ENCODE measurements at regions not wholly inside any gene's neighbourhood (a gene's known extent, or its start where the extent isn't known, plus 50 kb on each side); places are given as distances from the start of the nearest gene placed in this dataset.

DNA sequence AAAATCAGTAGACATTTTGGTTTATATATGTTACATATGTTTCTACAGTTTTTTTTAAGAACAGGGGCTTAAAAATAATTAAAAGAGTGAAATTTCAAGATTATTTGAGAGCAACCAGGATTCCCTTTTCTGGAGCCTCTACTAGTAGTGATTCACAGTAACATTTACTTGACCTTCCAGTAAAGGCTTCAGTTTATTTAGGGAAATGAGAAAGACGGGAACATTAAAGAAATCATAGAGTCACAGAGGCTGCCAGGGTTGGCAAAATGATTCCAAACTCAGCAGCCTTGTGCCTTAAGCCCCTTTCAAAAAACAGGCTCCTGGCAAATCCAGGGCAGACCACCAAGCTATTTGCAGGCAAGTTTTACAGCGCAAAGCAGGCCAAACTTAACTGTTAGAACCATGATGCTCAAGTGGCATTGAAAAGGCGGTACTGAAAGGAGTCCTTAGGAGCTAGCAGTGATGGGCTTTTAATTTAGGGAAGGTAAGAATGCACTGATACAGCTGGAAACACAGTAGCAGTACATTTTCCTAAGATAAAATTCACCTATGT is 201.1 kb upstream of the ADAMTS9 start:
- DNase-seq (no peak), ATAC-seq (ENCODE audit: low FRiP score) (no peak)
- Histone ChIP-seq H3K27ac (ENCODE audit: low read depth in 1 of 2, low read length in 2 of 2) (no peak overlapping the region), H3K9me3 (ENCODE audit: control insufficient read depth, low read length) (peaks cover 2% of the 10 kb centered on the region), H3K36me3 (ENCODE audit: control insufficient read depth in 1 of 2, insufficient read depth in 2 of 2, low read length in 1 of 2) (no peaks in the 10 kb centered on the region), H3K4me1 (ENCODE audit: control insufficient read depth in 1 of 2, insufficient read depth in 2 of 2, low read length in 2 of 2) (peaks cover 0 to 5% of the 10 kb centered on the region in 2 donors), H3K27me3 (ENCODE audit: control insufficient read depth in 1 of 2, insufficient read depth in 2 of 2, low read length in 1 of 2) (no peaks in the 10 kb centered on the region), H3K4me3 (ENCODE audit: low read length in 2 of 2) (no peak overlapping the region)
- WGBS, 2 donors: 67 to 68% methylated on average over 3 of the region's 3 CpGs
- intact Hi-C loops (cut with DNase I): no loop called here

DNA sequence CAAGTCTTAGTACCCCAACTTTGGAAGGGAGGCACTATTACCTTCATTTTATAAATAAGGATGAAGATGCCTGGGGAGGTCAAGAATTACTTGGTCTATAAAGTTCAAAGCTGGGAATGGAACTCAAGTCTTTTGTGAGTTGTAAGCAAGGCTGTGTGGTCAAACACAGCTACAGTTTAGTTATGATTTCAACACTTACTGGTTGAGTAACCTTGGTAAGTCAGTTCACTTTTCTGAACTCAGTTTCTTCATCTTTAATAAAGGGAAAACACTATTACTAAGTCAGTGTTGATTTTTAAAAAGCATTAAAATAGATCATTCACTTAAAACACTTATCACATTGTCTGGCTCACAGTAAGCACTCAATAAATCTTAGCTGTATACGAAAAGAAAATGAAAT is 200.4 kb upstream of the ADAMTS9 start:
- WGBS, 2 donors: 74% methylated on average over 1 of the region's 1 CpG
- H3K4me1 ChIP-seq (ENCODE audit: control insufficient read depth in 1 of 2, insufficient read depth in 2 of 2, low read length in 2 of 2): peaks cover 0 to 5% of the 10 kb centered on the region in 2 donors
- H3K4me3 ChIP-seq (ENCODE audit: low read length in 2 of 2): no peak overlapping the region
- H3K9me3 ChIP-seq (ENCODE audit: control insufficient read depth, low read length): peaks cover 2% of the 10 kb centered on the region
- H3K27ac ChIP-seq (ENCODE audit: low read depth in 1 of 2, low read length in 2 of 2): no peak overlapping the region
- intact Hi-C loops (cut with DNase I): no loop called here
- DNase-seq: no peak
- no peaks in the 10 kb centered on the region for H3K27me3 ChIP-seq (ENCODE audit: control insufficient read depth in 1 of 2, insufficient read depth in 2 of 2, low read length in 1 of 2)
- H3K36me3 ChIP-seq (ENCODE audit: control insufficient read depth in 1 of 2, insufficient read depth in 2 of 2, low read length in 1 of 2): no peaks in the 10 kb centered on the region
- no peak for ATAC-seq (ENCODE audit: low FRiP score)

DNA sequence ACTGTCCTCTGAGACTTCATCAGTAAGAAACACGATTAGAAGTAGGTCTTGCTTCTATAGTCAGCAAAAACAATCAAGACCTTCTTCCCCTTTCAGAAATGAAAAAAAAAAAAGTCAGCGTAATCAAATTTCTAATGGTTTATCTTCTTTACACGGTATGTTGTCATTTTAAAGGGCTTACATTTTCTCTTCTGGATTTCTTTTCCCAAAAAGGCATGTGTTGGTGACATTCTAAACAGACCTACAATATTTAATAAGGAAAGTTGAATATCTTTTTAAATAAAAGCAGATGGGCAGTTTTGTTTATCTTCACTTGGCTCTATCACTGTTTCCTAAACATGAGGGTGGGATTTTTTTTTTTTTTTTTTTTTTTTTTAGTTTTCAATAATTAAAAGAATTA is 197.3 kb upstream of the ADAMTS9 start:
- Histone ChIP-seq H3K27ac (ENCODE audit: low read depth in 1 of 2, low read length in 2 of 2) (no peak overlapping the region), H3K9me3 (ENCODE audit: control insufficient read depth, low read length) (no peaks in the 10 kb centered on the region), H3K36me3 (ENCODE audit: control insufficient read depth in 1 of 2, insufficient read depth in 2 of 2, low read length in 1 of 2) (no peaks in the 10 kb centered on the region), H3K4me3 (ENCODE audit: low read length in 2 of 2) (no peak overlapping the region), H3K27me3 (ENCODE audit: control insufficient read depth in 1 of 2, insufficient read depth in 2 of 2, low read length in 1 of 2) (no peaks in the 10 kb centered on the region), H3K4me1 (ENCODE audit: control insufficient read depth in 1 of 2, insufficient read depth in 2 of 2, low read length in 2 of 2) (peaks cover 0 to 5% of the 10 kb centered on the region in 2 donors)
- 94 to 95% methylated on average over 3 of the region's 3 CpGs for WGBS, 2 donors
- DNase-seq (no peak), ATAC-seq (ENCODE audit: low FRiP score) (no peak)
- intact Hi-C loops (cut with DNase I): no loop called here

DNA sequence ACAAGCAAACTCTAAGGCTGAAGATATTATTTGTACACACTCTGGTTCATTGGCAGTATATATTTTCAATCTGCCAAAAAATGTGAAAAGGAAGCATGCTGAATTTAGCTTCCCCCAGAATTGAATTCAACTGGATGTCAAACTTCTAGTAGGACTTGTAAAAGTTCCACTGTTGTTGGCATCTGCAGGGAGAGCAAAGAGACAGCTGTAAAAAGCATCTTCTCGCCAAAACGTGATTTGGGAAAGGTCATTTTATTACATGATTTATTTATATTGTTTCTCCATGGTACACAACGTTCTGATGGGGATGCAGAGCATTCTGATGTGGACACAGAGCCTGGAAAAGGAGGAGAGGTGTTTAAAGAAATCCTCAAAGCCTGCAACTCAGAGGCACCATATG is 196.7 kb upstream of the ADAMTS9 start:
- DNase-seq: no peak
- Histone ChIP-seq H3K27ac (ENCODE audit: low read depth in 1 of 2, low read length in 2 of 2) (no peak overlapping the region), H3K36me3 (ENCODE audit: control insufficient read depth in 1 of 2, insufficient read depth in 2 of 2, low read length in 1 of 2) (no peaks in the 10 kb centered on the region), H3K9me3 (ENCODE audit: control insufficient read depth, low read length) (no peaks in the 10 kb centered on the region), H3K4me3 (ENCODE audit: low read length in 2 of 2) (no peak overlapping the region), H3K4me1 (ENCODE audit: control insufficient read depth in 1 of 2, insufficient read depth in 2 of 2, low read length in 2 of 2) (peaks cover 0 to 5% of the 10 kb centered on the region in 2 donors), H3K27me3 (ENCODE audit: control insufficient read depth in 1 of 2, insufficient read depth in 2 of 2, low read length in 1 of 2) (no peaks in the 10 kb centered on the region)
- WGBS, 2 donors: 30 to 33% methylated on average over 3 of the region's 3 CpGs
- ATAC-seq (ENCODE audit: low FRiP score): no peak
- intact Hi-C loops (cut with DNase I): no loop called here

DNA sequence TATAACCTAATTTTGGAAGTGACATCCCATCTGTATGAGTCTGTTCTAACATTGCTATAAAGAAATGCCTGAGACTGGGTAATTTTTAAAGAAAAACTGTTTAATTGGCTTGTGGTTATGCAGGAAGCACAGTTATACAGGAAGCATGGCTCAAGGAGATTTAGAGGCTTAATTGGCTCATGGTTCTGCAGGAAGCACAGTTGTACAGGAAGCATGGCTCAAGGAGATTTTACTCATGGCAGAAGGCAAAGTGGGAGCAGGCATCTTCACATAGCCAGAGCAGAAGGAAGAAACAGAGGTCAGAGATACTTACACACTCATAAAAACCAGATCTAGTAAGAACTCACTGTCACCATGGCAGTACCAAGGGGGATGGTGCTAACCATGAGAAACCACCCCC is 193.1 kb upstream of the ADAMTS9 start:
- Histone ChIP-seq H3K4me1 (ENCODE audit: control insufficient read depth in 1 of 2, insufficient read depth in 2 of 2, low read length in 2 of 2) (peaks cover 2 to 5% of the 10 kb centered on the region in 2 donors), H3K27ac (ENCODE audit: low read depth in 1 of 2, low read length in 2 of 2) (no peak overlapping the region), H3K27me3 (ENCODE audit: control insufficient read depth in 1 of 2, insufficient read depth in 2 of 2, low read length in 1 of 2) (no peaks in the 10 kb centered on the region), H3K4me3 (ENCODE audit: low read length in 2 of 2) (no peak overlapping the region), H3K36me3 (ENCODE audit: control insufficient read depth in 1 of 2, insufficient read depth in 2 of 2, low read length in 1 of 2) (peaks cover 0 to 3% of the 10 kb centered on the region in 2 donors), H3K9me3 (ENCODE audit: control insufficient read depth, low read length) (no peaks in the 10 kb centered on the region)
- ATAC-seq (ENCODE audit: low FRiP score): no peak
- DNase-seq: no peak
- intact Hi-C loops (cut with DNase I): no loop called here

DNA sequence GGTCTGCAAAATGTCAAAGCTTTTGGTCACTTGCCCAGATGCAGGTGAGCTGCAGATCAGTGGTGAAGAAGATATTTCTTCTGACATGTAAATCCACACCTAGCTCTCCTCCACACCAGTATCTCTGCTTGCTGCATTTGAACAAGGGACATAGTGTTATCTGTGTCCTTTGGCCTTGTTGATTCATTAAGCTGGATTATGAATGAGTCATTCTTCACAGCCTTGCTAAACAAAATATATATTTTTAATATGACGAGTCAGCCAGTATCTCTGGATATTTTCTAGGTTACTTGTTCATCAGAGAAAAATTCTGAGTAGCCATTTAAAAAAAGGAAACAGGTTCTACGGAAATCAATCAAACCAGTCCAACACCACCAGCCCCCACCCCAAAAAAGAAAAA is 190.6 kb upstream of the ADAMTS9 start:
- no peak for ATAC-seq (ENCODE audit: low FRiP score)
- Histone ChIP-seq H3K4me3 (ENCODE audit: low read length in 2 of 2) (no peak overlapping the region), H3K9me3 (ENCODE audit: control insufficient read depth, low read length) (no peaks in the 10 kb centered on the region), H3K4me1 (ENCODE audit: control insufficient read depth in 1 of 2, insufficient read depth in 2 of 2, low read length in 2 of 2) (peaks cover 0 to 2% of the 10 kb centered on the region in 2 donors), H3K36me3 (ENCODE audit: control insufficient read depth in 1 of 2, insufficient read depth in 2 of 2, low read length in 1 of 2) (peaks cover 0 to 5% of the 10 kb centered on the region in 2 donors), H3K27me3 (ENCODE audit: control insufficient read depth in 1 of 2, insufficient read depth in 2 of 2, low read length in 1 of 2) (no peaks in the 10 kb centered on the region), H3K27ac (ENCODE audit: low read depth in 1 of 2, low read length in 2 of 2) (no peak overlapping the region)
- WGBS, 2 donors: 31 to 43% methylated on average over 2 of the region's 2 CpGs
- DNase-seq: no peak
- intact Hi-C loops (cut with DNase I): no loop called here

DNA sequence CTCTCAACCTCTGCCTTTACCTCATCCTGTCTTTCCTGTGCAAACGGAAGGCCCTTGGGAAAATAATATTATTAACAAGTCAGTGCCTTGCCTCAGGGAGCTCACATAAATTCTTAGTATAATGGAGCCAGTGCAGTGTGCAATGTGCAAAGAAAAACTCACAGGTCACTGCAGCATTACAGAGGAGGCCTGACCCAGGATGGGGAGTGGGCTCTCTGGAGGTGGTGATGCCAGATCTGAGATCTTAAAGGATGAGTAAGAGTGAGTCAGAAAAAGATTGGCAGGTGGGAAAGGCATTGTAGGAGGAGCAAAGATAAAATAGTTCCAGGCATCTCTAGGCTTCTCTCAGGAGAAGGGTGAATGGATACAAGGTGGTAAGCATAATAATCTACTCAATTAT is 185.6 kb upstream of the ADAMTS9 start:
- H3K9me3 ChIP-seq (ENCODE audit: control insufficient read depth, low read length): no peaks in the 10 kb centered on the region
- H3K27me3 ChIP-seq (ENCODE audit: control insufficient read depth in 1 of 2, insufficient read depth in 2 of 2, low read length in 1 of 2): no peaks in the 10 kb centered on the region
- no peak for DNase-seq
- no peak overlapping the region for H3K4me3 ChIP-seq (ENCODE audit: low read length in 2 of 2)
- peaks cover 0 to 5% of the 10 kb centered on the region in 2 donors for H3K36me3 ChIP-seq (ENCODE audit: control insufficient read depth in 1 of 2, insufficient read depth in 2 of 2, low read length in 1 of 2)
- no peak overlapping the region for H3K27ac ChIP-seq (ENCODE audit: low read depth in 1 of 2, low read length in 2 of 2)
- H3K4me1 ChIP-seq (ENCODE audit: control insufficient read depth in 1 of 2, insufficient read depth in 2 of 2, low read length in 2 of 2): peaks cover 0 to 19% of the 10 kb centered on the region in 2 donors
- intact Hi-C loops (cut with DNase I): no loop called here
- WGBS, 2 donors: 62 to 67% methylated on average over 1 of the region's 1 CpG
- no peak for ATAC-seq (ENCODE audit: low FRiP score)

DNA sequence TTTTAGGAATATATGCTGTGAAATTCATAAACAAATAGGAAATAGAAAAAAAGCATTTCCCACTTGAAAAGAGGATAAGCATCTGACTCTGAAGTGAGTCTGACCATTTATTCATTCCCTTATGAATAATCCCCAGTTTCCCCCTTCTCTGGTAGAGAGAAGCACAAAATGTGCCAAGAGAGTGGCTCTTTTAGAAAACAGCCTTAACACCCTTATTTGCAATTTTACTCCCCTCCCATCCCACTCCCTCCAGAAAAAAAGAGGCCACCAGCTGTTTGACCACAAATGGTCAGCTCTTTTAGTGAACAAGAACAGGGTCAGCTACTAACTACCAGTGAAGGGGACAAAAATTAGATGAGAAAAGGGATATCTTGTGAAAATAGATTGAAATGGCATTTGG is 184.5 kb upstream of the ADAMTS9 start:
- Histone ChIP-seq H3K36me3 (ENCODE audit: control insufficient read depth in 1 of 2, insufficient read depth in 2 of 2, low read length in 1 of 2) (peaks cover 0 to 5% of the 10 kb centered on the region in 2 donors), H3K4me1 (ENCODE audit: control insufficient read depth in 1 of 2, insufficient read depth in 2 of 2, low read length in 2 of 2) (peaks cover 0 to 17% of the 10 kb centered on the region in 2 donors), H3K4me3 (ENCODE audit: low read length in 2 of 2) (no peak overlapping the region), H3K9me3 (ENCODE audit: control insufficient read depth, low read length) (no peaks in the 10 kb centered on the region), H3K27ac (ENCODE audit: low read depth in 1 of 2, low read length in 2 of 2) (no peak overlapping the region), H3K27me3 (ENCODE audit: control insufficient read depth in 1 of 2, insufficient read depth in 2 of 2, low read length in 1 of 2) (no peaks in the 10 kb centered on the region)
- intact Hi-C loops (cut with DNase I): no loop called here
- ATAC-seq (ENCODE audit: low FRiP score) (no peak), DNase-seq (no peak)

DNA sequence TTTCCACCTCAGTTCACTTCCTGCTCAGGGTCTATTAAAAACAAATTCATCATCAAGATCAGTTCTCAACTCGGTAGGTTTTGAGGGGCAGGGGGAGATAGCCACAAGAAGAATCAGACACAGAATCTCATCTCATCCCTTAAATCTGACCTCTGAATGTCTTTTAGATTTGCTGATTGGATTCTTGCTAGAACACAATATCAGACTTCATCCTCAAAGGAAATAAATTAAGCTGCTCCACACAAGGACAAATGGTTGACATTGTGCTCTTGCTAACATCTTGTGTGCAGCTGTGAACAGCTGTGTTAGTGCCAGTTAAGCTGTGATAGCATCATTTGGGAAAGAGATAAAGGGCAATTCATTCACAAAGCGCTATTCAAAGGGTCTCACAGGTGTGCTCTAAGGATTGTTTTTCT is 184.0 kb upstream of the ADAMTS9 start:
- intact Hi-C loops (cut with DNase I): no loop called here
- Histone ChIP-seq H3K9me3 (ENCODE audit: control insufficient read depth, low read length) (no peaks in the 10 kb centered on the region), H3K4me3 (ENCODE audit: low read length in 2 of 2) (no peak overlapping the region), H3K27me3 (ENCODE audit: control insufficient read depth in 1 of 2, insufficient read depth in 2 of 2, low read length in 1 of 2) (no peaks in the 10 kb centered on the region), H3K36me3 (ENCODE audit: control insufficient read depth in 1 of 2, insufficient read depth in 2 of 2, low read length in 1 of 2) (peaks cover 0 to 7% of the 10 kb centered on the region in 2 donors), H3K27ac (ENCODE audit: low read depth in 1 of 2, low read length in 2 of 2) (no peak overlapping the region), H3K4me1 (ENCODE audit: control insufficient read depth in 1 of 2, insufficient read depth in 2 of 2, low read length in 2 of 2) (peaks cover 0 to 17% of the 10 kb centered on the region in 2 donors)
- DNase-seq (no peak), ATAC-seq (ENCODE audit: low FRiP score) (no peak)
- 53 to 65% methylated on average over 2 of the region's 2 CpGs for WGBS, 2 donors
